Loucy (cell line): ENCODE measurements at regions not wholly inside any gene's neighbourhood (a gene's known extent, or its start where the extent isn't known, plus 50 kb on each side); places are given as distances from the start of the nearest gene placed in this dataset.
"Not testable (repeated sequence)": the region's sequence is repeated elsewhere in the genome, so short reads cannot be mapped to it uniquely, and the experiment has no call there.

ENCODE experiments used
- H2AFZ ChIP-seq: fragments of 200-600 bp; sonication (generic); 2 replicates; pipeline ENCODE4 v1.6.0; 2016; ENCODE audit warnings: antibody characterized with exemption, mild to moderate bottlenecking, low read length, moderate library complexity
- H3F3A ChIP-seq: fragments of 200-600 bp; 2 replicates; pipeline ENCODE4 v1.6.0; 2016; ENCODE audit warnings: antibody characterized with exemption, low read depth, mild to moderate bottlenecking
- H3K27me3 ChIP-seq: fragments of 200-600 bp; sonication (generic); 2 replicates; pipeline ENCODE4 v1.6.1; 2014; ENCODE audit warnings: low read length, mild to moderate bottlenecking; ENCODE audit not compliant: insufficient read depth, poor library complexity, severe bottlenecking
- H3K36me3 ChIP-seq: fragments of 200-600 bp; sonication (generic); 2 replicates; pipeline ENCODE4 v1.6.1; 2016; ENCODE audit warnings: low read length; ENCODE audit not compliant: insufficient read depth
- H3K4me1 ChIP-seq: fragments of 200-600 bp; sonication (generic); 2 replicates; pipeline ENCODE4 v1.5.1; 2014; ENCODE audit warnings: low read length, mild to moderate bottlenecking; ENCODE audit not compliant: insufficient read depth, poor library complexity, severe bottlenecking
- H3K4me2 ChIP-seq: fragments of 200-600 bp; sonication (generic); 2 replicates; pipeline ENCODE4 v1.6.0; 2014; ENCODE audit warnings: antibody characterized with exemption, low read length, low read depth, mild to moderate bottlenecking; ENCODE audit not compliant: poor library complexity, severe bottlenecking
- H3K4me3 ChIP-seq: fragments of 200-600 bp; sonication (generic); 2 replicates; pipeline ENCODE4 v1.5.1; 2014; ENCODE audit warnings: low read length, mild to moderate bottlenecking, mixed read lengths; ENCODE audit not compliant: poor library complexity, severe bottlenecking
- H3K79me2 ChIP-seq: fragments of 200-600 bp; sonication (generic); 2 replicates; pipeline ENCODE4 v1.6.1; 2014; ENCODE audit warnings: low read length; ENCODE audit not compliant: insufficient read depth
- H3K9ac ChIP-seq: fragments of 200-600 bp; sonication (generic); 2 replicates; pipeline ENCODE4 v1.6.0; 2014; ENCODE audit warnings: mild to moderate bottlenecking, low read depth, low read length, moderate library complexity; ENCODE audit not compliant: poor library complexity, severe bottlenecking
- H3K9me2 ChIP-seq: fragments of 200-600 bp; sonication (generic); replicated peaks from 2 replicates; pipeline ENCODE4 v1.6.1; 2016; ENCODE audit warnings: low read depth, low read length, mixed read lengths
- H3K9me3 ChIP-seq: fragments of 200-600 bp; sonication (generic); 2 replicates; pipeline ENCODE4 v1.6.1; 2014; ENCODE audit warnings: mild to moderate bottlenecking, antibody characterized with exemption, low read length, low read depth; ENCODE audit not compliant: insufficient read depth
- H4K20me1 ChIP-seq: fragments of 200-600 bp; sonication (generic); 2 replicates; pipeline ENCODE4 v1.6.0; 2014; ENCODE audit warnings: antibody characterized with exemption, low read length, mild to moderate bottlenecking; ENCODE audit not compliant: insufficient read depth, poor library complexity, severe bottlenecking
- EZH2phosphoT487 ChIP-seq: fragments of 200-600 bp; IDR thresholded peaks from 2 replicates; pipeline ENCODE4 v1.6.1; 2018; ENCODE audit warnings: antibody characterized with exemption, mild to moderate bottlenecking, moderate library complexity, borderline replicate concordance
- TF ChIP-seq, protein P1 (sequence below): fragments of 200-600 bp; sonication (generic); conservative IDR thresholded peaks from 2 replicates; pipeline ENCODE4 v1.5.1; 2014; ENCODE audit warnings: mild to moderate bottlenecking, antibody characterized with exemption, low read length

DNA sequence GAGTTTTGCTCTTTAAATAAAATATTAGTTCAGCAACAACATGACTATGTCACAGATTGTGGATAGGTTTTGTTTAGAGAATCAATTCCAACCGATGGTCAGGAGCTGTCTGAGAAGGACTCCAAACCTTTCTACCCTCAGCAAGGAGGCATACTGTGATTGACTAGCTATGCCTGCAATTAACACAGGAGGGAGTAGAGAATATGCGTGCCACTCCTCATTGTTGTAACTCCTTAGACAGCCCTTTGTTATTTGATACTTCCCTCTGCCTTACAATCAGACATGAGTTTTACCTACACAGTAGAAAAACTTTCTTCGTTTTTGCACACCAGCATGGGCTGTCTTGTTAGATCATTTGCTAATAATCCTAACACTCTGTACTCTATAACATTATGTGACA is 796.5 kb downstream of the PRIM2 start:
- H2AFZ ChIP-seq: no peak overlapping the region
- no peaks in the 10 kb centered on the region for H3F3A ChIP-seq
- no peaks in the 10 kb centered on the region for H3K9me2 ChIP-seq
- no peak overlapping the region for H3K4me3 ChIP-seq
- no peak overlapping the region for H3K9ac ChIP-seq
- no peaks in the 10 kb centered on the region for H3K27me3 ChIP-seq
- H4K20me1 ChIP-seq: no peaks in the 10 kb centered on the region
- no peak overlapping the region for H3K4me2 ChIP-seq
- no peaks in the 10 kb centered on the region for H3K36me3 ChIP-seq
- H3K79me2 ChIP-seq: no peaks in the 10 kb centered on the region
- H3K9me3 ChIP-seq: no peaks in the 10 kb centered on the region
- H3K4me1 ChIP-seq: no peaks in the 10 kb centered on the region
- TF ChIP-seq EZH2phosphoT487: no peak
- TF ChIP-seq, protein P1, sequence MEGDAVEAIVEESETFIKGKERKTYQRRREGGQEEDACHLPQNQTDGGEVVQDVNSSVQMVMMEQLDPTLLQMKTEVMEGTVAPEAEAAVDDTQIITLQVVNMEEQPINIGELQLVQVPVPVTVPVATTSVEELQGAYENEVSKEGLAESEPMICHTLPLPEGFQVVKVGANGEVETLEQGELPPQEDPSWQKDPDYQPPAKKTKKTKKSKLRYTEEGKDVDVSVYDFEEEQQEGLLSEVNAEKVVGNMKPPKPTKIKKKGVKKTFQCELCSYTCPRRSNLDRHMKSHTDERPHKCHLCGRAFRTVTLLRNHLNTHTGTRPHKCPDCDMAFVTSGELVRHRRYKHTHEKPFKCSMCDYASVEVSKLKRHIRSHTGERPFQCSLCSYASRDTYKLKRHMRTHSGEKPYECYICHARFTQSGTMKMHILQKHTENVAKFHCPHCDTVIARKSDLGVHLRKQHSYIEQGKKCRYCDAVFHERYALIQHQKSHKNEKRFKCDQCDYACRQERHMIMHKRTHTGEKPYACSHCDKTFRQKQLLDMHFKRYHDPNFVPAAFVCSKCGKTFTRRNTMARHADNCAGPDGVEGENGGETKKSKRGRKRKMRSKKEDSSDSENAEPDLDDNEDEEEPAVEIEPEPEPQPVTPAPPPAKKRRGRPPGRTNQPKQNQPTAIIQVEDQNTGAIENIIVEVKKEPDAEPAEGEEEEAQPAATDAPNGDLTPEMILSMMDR: no peak

DNA sequence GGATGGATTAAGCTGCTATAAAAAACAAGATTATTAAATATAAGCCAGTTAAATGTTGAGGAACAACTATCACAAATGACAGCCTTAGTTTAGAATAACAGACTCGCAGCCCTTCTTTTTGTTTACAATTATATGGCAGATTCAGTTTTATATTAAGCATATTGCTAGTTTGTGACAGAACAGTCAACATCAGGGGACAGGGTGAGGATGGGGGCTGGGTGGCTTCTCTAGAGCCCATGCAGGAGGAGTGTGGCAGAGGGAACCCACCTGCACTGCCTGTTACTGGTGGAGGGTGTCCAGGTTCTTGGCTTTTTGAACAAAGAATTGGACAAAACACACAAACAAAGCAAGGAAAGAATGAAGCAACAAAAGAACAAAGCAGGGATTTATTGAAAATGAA is 799.7 kb downstream of the PRIM2 start:
- not testable (repeated sequence) for H2AFZ ChIP-seq, H3K9me3 ChIP-seq, H3K9me2 ChIP-seq, H4K20me1 ChIP-seq, H3K27me3 ChIP-seq, H3K4me1 ChIP-seq, H3K4me2 ChIP-seq, H3K79me2 ChIP-seq, H3K9ac ChIP-seq, H3K4me3 ChIP-seq, H3K36me3 ChIP-seq, H3F3A ChIP-seq

DNA sequence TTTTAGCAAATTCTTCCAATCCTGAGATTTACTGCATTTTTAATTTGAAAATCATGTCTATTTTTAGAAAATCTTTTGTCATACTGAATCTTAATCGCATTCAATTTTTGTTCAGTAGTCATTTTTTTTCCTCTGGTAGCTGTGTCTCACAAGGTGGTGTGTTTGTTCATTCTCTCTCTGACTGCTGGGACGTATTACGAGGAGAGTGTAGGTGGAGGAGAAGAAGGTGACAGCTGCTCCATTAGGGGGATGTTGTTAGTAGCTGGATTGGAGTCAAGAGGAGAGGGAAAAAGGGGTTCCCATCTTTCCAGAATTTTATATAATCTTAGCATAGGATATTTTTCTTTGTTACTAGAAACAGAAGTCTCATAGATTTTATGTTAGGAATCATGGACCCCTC is 804.2 kb downstream of the PRIM2 start:
- not testable (repeated sequence) for H3K79me2 ChIP-seq, H3K27me3 ChIP-seq, H3K4me2 ChIP-seq, H3K9me2 ChIP-seq, H3K9me3 ChIP-seq, H3K36me3 ChIP-seq, H3K9ac ChIP-seq, H3F3A ChIP-seq, H3K4me1 ChIP-seq, H2AFZ ChIP-seq, H3K4me3 ChIP-seq, H4K20me1 ChIP-seq

DNA sequence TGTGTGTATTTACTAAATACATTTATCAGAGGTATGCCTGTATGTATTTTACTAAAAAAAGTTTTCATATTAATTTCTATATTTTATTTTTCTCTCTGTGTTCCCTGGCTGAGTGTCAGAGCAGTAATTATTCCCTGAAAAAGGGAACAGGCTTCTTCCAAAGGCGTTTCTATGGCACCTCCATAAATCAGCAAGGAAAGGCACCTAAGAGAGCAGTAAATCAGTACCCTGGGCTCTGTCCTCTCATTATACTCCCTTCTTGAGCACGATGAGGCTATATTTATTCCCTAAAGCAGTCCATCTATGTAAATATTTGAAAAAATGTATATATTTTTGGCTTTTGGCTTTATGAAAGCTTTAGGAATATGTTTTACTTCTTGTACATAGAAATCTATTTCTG is 806.3 kb downstream of the PRIM2 start:
- H3K27me3 ChIP-seq, H2AFZ ChIP-seq, H3K79me2 ChIP-seq, H3K36me3 ChIP-seq, H3K4me3 ChIP-seq, H4K20me1 ChIP-seq, H3K9me3 ChIP-seq, H3K4me2 ChIP-seq, H3F3A ChIP-seq, H3K4me1 ChIP-seq, H3K9ac ChIP-seq, H3K9me2 ChIP-seq: not testable (repeated sequence)

DNA sequence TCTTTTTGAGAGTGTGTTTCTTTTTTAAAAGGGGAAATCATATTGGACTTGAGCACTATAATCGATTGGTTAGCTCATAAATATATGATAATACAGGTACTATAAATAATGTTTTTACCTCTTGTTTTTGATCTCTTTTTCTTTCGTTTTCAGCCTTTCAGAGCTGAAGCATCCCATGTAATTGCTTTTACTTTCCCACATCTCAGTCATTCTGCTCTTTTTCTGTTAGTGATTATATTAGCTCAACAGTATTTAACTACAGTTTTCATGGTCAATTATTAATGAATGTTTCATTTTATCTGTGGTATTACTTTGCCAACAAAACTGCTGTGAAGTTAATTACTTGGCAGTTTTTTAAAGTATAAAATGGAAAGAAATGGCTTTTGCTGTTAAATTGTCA is 811.1 kb downstream of the PRIM2 start:
- H3K9me2 ChIP-seq, H3K4me3 ChIP-seq, H4K20me1 ChIP-seq, H3K9me3 ChIP-seq, H3K36me3 ChIP-seq, H2AFZ ChIP-seq, H3K4me2 ChIP-seq, H3K27me3 ChIP-seq, H3K4me1 ChIP-seq, H3K79me2 ChIP-seq, H3K9ac ChIP-seq, H3F3A ChIP-seq: not testable (repeated sequence)

DNA sequence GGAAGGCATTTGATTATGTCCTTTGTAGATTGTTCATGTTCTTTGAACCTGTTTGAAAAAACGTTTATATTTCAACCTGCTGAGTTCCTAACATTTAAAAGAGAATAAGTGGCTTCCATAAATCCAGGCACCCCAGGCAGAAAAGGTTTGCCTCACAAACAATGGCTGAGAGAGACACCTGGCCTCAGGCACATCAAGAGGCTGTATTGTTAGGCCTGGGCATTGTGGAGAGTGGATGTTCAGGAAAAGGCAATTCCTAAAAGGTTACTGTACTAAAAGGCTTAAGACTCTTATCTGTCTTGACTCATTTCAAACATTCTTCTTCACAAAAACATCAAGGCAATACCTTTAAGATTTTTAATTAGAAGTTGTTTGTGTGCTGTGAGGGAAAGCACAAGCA is 811.7 kb downstream of the PRIM2 start:
- not testable (repeated sequence) for H4K20me1 ChIP-seq, H3K27me3 ChIP-seq, H3F3A ChIP-seq, H3K9me3 ChIP-seq, H2AFZ ChIP-seq, H3K9ac ChIP-seq, H3K79me2 ChIP-seq, H3K4me1 ChIP-seq, H3K4me2 ChIP-seq, H3K36me3 ChIP-seq, H3K9me2 ChIP-seq, H3K4me3 ChIP-seq

DNA sequence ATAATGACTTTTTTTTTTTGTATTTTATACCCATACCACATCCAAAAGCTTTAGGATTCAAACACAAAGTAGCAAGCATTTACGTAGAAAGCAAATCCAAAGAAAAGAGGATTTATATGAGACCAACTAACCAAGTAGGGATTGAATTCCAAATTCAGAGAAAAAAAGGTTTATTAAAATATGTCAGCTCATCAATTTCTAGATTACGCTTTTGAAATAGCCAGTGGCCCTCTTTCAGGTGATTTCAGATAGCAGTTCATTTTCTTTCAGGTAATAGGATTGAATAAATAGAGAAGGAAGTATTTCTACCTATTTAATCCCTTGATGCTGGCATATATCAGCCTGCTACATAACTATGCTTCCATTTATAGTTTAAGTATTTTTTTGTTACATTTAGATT is 822.3 kb downstream of the PRIM2 start:
- H3K9ac ChIP-seq, H3K79me2 ChIP-seq, H3K9me2 ChIP-seq, H3F3A ChIP-seq, H3K9me3 ChIP-seq, H3K4me3 ChIP-seq, H3K36me3 ChIP-seq, H3K4me2 ChIP-seq, H3K4me1 ChIP-seq, H3K27me3 ChIP-seq, H4K20me1 ChIP-seq, H2AFZ ChIP-seq: not testable (repeated sequence)
